ENCODE measurements at regions not wholly inside any gene's neighbourhood (a gene's known extent, or its start where the extent isn't known, plus 50 kb on each side); places are given as distances from the start of the nearest gene placed in this dataset.

DNA sequence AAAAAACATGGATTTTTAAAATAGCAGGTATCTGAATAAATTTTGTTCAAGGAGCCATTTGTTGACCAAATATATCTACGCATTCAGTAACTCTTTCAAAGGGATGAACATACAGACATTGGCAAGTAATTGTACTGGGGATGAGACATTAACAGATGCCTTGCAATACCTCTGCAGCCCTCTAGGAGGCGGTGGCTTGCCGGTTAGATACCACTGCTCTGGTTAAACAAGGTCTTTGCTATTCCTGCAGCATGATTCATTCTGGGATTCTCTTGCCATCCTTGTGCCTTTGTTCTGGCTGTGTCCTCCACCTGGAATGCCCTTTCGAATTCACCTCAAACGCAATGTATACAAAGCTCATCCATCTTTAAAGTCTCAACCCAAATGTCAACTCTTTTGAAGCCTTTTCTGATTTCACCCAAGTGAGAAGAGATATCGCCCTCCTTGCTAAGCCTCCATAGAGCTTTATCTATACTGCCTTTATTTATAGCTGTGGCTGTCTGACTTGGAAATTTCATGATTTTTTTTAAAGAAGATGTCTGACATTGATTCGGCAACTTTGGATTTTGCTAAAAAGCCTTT is 131.0 kb upstream of the SRRM4 start:
- no peak for DNase-seq (ENCODE audit: low read depth)

DNA sequence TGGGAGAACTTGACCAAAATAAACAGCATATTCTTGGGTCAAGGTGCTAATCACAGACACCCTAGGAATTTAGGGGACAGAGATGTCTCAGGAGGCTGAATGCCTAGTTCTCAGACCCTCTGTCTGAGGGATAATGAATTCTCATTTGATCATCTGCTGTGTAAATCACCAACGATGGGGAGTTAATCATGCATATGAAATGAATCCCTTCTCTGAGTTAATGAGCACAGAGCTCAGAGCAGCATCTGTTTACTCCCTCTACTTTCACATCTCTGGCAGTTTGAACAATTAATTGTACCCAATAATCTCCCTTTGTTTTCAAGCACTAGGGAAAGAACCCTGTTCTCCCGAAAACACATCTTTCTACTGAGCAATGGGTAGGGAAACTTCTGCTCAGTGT is 129.4 kb upstream of the SRRM4 start:
- no peak for DNase-seq (ENCODE audit: low read depth)

DNA sequence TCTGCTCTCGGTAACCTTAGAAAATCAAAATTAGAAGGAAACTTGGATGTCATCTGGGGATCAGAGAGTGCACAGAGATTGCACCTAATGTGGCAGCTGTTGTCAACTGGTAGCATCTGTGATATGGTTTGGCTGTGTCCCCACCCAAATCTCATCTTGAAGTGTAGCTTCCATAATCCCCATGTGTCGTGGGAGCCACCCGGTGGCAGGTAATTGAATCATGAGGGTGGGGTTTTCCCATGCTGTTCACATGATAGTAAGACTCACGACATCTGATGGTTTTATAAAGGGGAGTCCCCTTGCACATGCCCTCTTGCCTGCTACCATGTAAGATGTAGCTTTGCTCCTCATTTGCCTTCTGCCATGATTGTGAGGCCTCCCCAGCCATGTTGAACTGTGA is 127.7 kb upstream of the SRRM4 start:
- no peak for DNase-seq (ENCODE audit: low read depth)

DNA sequence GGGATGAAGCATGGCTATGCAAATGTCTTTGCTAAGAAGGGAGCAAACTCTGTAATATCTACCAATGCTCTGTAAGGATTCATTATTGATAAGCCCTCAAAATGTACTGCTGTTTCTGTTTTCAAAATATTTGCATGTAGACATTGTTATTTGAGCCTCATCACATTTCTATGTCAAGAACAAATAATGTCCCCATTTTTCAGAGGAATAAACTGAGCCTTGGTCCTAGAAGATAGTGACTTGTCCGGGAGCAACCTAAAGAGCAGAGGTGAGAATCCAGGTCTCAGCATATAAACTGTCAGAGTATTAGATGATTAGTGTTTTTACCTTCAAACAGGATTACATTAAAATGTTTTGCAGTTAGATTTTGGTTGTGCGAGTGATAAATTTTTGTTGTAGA is 125.5 kb upstream of the SRRM4 start:
- DNase-seq (ENCODE audit: low read depth): no peak

DNA sequence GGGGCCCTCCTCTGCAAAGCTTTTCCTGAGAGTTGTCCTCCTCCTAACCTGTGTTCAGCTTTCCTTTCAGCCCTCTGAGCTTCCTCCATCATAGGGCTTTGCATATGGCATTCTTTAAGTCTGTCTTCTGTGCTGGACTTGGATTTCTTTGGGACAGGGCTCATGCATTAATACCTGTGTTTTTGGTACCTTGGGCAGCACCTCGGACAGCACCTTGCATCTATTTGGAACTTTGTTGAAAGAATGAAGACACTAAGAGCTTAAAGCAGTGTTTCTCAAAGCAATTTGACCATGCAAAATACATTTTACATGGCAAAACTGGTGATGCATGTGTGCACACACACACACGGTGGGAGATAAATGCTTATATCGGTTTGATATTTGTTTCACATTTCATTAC is 115.0 kb upstream of the SRRM4 start:
- no peak for DNase-seq (ENCODE audit: low read depth)

DNA sequence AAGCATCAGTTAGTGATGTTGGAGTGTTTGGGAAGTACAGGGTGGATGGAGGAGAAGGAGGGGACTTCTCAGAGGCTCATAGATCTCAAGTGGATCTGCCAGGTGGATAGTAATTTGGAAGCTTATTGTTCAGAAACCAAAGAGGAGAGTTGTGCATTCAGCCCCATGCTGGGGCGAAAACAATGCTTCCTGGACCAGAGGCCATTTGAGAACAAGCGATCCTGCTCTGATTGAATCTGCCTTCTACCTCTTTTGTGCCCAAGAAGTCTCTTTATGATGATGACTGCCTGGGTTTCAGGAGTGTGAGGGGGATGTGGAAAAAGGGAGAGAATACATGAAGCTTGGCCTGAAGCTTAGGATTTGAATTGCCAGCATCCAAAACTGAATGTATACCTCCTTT is 110.8 kb upstream of the SRRM4 start:
- DNase-seq (ENCODE audit: low read depth): no peak

DNA sequence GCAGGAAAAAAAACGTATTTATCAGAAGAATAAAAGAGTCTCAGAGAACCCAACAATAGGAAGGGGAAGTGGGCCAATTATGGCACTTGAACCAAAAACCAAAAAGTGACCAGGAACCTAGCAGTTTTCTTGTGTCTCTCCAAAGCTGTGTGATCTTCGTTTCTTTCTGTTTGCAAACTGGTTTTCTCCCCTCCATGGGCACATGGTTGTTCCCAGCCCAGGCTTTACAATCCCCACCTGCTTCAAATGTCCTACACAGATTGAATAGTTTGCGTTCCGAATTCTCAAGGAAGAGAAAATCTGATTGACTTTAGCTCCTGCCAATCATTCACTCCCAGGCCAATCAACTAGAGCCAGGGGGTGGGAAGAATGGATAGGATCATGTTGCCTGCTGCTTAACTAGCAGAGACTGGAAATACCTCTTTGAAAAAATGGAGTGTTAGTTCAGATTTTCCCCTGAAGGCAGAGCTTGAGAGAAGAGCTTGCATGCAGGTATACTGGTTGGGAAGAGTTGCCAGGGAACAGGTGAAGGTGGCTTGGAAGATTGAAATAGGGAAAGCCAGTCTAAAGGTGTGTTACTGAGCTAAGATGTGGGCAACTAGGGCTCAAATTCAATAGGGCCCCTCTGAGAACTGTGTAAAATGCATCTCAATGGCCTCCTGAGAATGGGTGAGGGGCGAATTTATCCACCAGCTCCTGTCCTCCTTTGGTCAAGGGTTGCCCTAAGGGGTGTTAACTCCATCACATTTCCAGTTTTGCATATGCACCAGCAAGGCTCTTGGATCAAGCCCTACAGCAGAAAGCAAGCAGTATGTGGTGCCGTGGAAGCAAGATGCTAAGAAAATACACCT is 106.4 kb upstream of the SRRM4 start:
- no peak for DNase-seq (ENCODE audit: low read depth)

DNA sequence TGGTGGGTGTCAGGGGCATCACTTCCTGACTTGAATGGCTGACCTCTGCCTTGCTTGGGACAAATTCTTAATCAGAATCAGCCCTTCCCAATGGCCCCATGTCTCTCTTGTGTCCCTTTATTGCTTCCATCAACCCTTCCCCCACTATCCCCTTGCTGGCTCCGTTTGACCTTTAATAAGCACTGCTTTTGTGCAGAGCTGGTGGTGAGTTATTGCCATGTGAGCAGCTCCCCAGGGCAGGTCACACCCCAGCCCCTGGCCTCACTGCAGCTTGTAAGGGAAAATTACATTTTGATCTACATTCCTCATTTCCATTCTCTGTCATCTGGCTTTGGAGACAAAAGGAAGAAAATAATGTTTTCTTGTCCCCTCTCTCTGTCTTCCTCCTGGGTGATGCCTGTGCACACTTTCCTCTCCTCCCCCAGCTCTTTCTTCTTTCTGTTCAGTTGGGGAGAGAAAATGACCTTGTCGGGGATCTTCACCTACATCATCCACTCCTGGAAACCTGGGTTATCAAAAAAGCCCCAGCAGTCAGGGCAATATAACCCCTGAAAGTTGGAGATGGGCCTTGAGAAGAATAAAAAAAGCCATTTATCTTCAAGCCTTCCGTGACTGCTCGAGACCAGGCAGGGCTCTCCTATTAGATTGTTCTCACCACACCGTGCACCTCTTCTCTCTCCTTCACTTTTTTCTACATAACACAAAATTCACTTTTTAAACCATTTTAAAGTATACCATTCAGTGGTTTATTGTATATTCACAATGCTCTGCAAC is 100.4 kb upstream of the SRRM4 start:
- no peak for DNase-seq (ENCODE audit: low read depth)

DNA sequence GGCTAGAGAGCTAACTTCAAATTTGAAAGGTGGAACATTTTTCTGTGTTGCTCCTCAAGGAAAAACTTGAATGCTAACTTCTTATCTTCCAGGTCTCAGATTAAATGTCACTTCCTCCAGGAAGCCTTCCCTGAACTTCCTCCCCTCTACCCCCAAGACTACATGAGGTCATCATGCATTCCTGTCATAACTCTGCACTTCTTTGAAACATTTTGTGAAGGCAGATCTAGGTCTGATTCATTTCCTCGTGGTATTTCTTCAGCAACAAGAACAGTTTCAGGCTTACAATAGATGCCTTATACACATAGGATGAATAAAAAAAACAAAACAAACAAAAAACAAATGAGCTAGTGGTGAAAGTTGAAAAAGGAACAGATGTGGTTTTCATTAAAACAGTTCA is 97.1 kb upstream of the SRRM4 start:
- DNase-seq (ENCODE audit: low read depth): no peak

DNA sequence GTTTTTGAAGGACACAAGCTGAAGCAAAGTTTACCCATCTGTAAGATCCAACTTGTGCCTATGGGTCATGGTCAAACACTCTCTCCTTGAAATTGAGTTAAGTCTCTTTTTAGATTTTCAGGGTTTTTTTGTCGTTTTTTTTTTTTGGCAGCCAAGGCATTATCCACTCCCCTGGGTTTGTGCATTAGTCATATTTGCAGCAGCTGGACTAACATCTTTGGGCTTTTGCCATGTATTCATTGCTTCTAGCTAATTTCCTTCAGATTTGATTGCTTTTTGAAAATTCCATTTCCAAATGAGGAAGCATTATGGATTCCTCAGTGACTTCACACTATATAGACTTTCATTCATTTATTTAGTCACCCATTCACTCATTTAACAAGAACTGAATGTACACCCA is 80.3 kb upstream of the SRRM4 start:
- peak; percentile 1 for DNase-seq (ENCODE audit: low read depth)

DNA sequence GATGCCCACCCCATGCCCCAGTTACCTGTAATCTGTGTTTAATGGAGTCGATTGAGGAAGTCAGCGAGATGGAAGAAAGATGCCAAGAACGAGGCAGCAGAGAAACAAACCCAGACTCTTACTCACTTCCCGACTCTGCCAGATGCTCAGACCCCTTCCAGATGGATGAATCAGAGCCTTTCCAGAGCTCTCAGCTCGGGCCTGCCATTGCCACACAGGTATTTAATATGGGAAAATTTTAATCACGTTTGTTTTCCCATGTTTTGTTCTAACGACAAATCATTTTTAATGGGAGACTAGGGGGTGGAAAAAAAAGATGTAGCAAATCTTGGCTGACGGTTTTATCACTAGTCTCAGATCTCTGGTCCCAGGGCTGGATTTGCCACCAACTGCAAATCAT is 72.5 kb upstream of the SRRM4 start:
- DNase-seq (ENCODE audit: low read depth): no peak

DNA sequence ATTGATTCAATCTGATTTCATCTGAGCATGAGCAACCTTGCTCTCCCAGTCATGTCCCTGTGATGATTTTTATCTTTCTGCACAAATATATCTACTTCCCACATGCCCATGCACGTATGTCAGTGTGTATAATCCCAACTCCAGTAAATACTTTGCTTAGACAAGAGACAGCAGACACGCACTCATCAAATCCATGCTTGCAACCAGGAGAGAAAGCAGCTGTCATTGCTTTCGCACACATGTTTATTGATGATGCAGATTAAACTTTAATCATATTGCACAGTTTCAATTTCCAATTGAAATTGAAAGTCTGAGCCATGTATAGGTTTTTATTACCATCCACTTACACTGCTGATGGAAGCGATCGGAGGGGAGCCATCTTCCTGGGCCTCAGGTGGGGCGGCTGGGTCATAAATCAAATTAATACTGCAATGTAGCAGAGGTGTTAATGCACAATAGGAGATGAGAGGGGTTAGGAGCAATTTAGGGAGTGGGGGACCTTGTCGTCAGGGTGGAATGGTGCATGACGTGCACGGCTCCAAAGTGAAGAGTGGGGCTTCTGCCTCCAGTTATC is 68.6 kb upstream of the SRRM4 start:
- DNase-seq (ENCODE audit: low read depth): no peak

DNA sequence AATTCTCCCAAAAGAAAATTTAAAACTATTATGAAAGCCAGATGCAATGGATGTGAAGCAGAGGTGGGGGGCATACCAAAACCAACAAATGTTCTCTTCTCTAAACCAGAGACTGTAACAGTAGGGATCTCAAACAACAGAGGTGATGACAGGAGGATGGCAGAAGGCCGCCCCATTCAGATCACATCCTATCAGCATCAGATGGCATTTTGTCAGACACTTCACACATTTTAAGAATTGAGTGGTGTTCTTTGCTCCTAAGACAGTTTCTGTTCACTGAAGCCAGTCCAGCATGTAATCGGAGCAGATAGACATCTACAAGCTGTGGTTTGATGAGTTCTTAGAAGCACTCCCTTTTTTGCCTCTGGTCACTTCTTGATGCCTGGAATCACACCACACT is 59.6 kb upstream of the SRRM4 start:
- DNase-seq (ENCODE audit: low read depth): no peak

DNA sequence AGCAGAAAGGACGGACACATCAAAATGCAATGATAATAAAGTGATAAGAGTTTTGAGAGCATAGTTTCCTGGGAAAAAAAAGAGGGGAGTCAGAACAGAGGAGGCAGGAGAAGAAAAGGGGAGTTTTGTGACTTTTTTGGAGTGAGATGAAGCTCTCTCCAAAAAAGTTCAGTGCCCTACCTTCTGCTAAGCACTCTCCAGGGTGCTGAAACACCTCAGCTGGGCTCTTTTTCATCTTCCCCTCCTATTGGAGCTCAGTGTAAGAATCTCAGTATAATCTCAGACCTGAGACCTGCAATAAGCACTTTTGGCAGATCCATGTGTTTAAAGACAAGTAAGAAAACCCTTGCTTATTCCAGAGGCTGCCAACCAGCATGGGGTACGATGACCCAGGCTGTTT is 58.9 kb upstream of the SRRM4 start:
- no peak for DNase-seq (ENCODE audit: low read depth)

DNA sequence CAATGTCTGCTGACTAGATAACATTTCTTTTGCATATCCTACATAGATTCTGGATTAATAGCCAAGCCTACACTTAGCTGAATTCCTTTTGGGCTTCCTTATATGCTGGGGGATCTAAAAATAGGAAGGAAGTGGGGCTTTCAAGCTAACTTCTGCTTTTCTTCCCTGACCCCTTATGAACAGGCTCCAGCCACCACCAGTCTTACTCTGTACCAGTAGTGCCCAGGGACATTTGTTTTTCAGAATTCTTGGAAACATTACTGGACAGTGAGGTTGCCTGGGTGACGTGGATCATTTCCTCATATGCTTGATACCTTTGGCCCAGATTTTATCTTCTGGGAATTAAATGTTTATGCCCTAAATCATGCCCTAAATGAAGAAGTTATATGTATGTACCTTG is 55.9 kb upstream of the SRRM4 start:
- DNase-seq (ENCODE audit: low read depth): no peak

DNA sequence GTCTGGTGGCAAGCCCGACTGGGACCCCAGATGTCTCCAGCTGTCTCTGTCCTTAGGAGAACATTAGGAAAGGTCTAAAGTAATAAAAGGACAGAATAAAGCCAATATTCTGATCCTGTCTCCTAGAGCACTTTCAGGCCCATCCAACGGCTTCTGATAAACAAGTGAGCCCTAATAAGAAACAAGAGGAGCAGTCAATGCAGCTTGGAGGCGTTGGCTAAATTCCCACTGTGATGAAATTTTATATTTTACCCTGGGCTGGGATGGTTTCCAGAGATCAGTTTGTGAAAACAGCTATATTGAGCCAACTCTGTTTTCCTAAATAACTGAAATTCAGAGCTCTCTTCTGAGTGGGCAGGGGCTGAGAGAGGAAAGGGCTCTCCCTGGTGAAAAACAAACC is 55.5 kb upstream of the SRRM4 start:
- no peak for DNase-seq (ENCODE audit: low read depth)

Measured in LHCN-M2 (cell line).